ENCODE measurements at regions not wholly inside any gene's neighbourhood (a gene's known extent, or its start where the extent isn't known, plus 50 kb on each side); places are given as distances from the start of the nearest gene placed in this dataset.
"Not testable (repeated sequence)": the region's sequence is repeated elsewhere in the genome, so short reads cannot be mapped to it uniquely, and the experiment has no call there.

DNA sequence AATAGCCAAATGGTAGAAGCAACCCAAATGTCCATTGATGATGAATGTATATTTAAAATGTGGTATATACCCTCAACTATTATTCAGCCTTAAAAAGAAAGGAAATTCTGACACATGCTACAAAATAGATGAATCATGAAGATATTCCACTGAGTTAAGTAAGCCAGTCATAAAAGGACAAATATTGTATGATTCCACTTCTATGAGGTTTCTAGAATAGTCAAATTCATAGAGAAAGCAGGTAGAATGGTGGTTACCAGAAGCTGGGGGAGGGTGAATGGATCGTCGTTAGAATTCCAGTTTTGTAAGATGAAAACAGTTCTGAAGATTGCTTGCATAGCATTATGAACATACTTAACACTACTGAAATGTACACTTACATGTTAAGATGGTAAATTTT, 214.3 kb upstream of the MYLIP start:
- peaks cover 5% of the 10 kb centered on the region for H3K4me1 Mint-ChIP-seq
- H3K4me3 Mint-ChIP-seq: no peak overlapping the region
- H3K27me3 Mint-ChIP-seq: no peaks in the 10 kb centered on the region
- H3K9me3 Mint-ChIP-seq: no peaks in the 10 kb centered on the region
- H3K36me3 Mint-ChIP-seq: no peaks in the 10 kb centered on the region
- peak overlapping the region; percentile 0 for H3K27ac Mint-ChIP-seq

DNA sequence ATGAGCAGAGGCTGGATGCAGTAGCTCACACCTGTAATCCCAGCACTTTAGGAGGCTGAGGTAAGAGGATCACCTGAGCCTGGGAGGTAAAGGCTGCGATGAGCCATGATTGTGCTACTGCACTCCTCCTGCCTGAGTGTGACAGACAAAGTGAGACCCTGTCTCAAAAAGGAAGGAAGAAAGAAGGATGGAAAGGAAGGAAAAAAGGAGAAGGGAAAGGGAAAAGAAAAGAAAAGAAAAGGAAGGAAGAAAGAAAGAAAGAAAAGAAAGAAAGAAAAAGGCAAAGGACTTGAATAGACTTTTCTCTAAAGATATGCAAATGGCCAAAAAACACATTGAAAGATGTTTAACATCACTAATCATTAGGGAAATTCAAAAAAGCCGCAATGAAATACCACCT, 215.3 kb upstream of the MYLIP start:
- Mint-ChIP-seq H3K9me3 (no peaks in the 10 kb centered on the region), H3K36me3 (no peaks in the 10 kb centered on the region), H3K27me3 (no peaks in the 10 kb centered on the region), H3K4me1 (peaks cover 5% of the 10 kb centered on the region), H3K4me3 (no peak overlapping the region), H3K27ac (peak overlapping the region; percentile 52)

DNA sequence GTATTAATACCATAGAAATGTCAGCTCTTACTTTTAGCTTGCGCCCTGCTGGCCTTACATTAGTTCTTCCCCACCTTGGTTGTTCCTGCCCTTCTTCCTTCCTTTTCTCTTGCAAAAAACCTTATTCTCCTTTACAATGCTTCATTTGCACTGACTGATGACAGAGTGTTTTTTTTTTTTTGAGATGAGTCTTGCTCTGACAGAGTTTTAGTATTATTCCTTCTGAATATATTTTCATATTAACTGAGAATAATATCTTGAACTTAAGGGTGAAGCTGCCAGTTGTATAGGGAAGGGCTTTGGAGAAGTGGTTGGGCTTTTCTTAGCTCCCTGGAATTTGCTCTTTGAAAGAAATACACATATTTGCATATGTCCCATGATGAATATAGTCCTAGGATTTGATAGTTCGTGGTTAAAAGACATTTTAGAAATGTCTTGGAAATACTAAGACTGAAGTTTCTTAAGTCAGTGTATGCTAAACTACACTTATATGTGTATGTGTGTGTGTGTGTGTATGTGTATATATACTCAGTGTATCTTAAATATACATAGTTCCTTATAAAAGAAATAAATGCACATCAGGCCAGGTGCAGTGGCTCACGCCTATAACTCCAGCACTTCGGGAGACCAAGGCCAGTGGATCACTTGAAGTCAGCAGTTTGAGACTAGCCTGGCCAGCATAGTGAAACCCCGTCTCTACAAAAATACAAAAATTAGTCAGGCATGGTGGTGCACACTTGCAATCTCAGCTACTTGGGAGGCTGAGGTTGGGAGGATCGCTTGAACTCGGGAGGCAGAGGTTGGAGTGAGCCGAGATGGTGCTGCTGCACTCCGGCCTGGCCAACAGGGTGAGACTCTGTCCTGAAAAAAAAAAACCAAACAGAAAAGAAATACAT, 216.1 kb upstream of the MYLIP start:
- no peak overlapping the region for H3K4me3 Mint-ChIP-seq
- no peaks in the 10 kb centered on the region for H3K36me3 Mint-ChIP-seq
- H3K4me1 Mint-ChIP-seq: peaks cover 5% of the 10 kb centered on the region
- no peaks in the 10 kb centered on the region for H3K27me3 Mint-ChIP-seq
- H3K27ac Mint-ChIP-seq: peak overlapping the region; percentile 38
- no peaks in the 10 kb centered on the region for H3K9me3 Mint-ChIP-seq

GRCh38 chr6:15911753-15912504, 217.0 kb upstream of the MYLIP start:
- no peaks in the 10 kb centered on the region for H3K9me3 Mint-ChIP-seq
- no peak overlapping the region for H3K4me3 Mint-ChIP-seq
- no peak overlapping the region for H3K27ac Mint-ChIP-seq
- no peaks in the 10 kb centered on the region for H3K27me3 Mint-ChIP-seq
- H3K36me3 Mint-ChIP-seq: no peaks in the 10 kb centered on the region
- H3K4me1 Mint-ChIP-seq: peaks cover 5% of the 10 kb centered on the region

GRCh38 chr6:15909290-15910070, 219.4 kb upstream of the MYLIP start:
- Mint-ChIP-seq H3K4me1 (peaks cover 5% of the 10 kb centered on the region), H3K27me3 (no peaks in the 10 kb centered on the region), H3K36me3 (no peaks in the 10 kb centered on the region), H3K9me3 (no peaks in the 10 kb centered on the region), H3K27ac (no peak overlapping the region), H3K4me3 (no peak overlapping the region)

DNA sequence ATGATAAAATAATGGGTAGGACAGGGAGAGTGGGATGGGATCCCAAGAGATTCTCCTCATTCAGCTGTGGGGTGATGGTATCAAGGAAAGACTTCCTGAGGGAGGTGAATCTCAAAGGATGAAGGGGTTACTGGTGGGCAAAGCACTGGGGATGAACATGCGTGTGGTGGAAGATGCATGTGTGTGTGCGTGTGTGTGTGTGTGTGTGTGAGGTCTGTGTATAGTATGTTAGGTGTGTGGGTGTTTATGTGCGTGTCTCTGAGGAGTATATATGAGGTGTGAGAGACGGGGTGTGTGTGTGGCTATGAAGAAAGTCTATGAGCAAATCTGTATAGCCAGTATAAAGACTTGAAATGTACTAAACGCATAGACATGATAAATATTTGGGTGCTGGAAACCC, 220.0 kb upstream of the MYLIP start:
- Mint-ChIP-seq H3K36me3 (no peaks in the 10 kb centered on the region), H3K27me3 (no peaks in the 10 kb centered on the region), H3K9me3 (no peaks in the 10 kb centered on the region), H3K4me3 (no peak overlapping the region), H3K27ac (no peak overlapping the region), H3K4me1 (peaks cover 5% of the 10 kb centered on the region)

DNA sequence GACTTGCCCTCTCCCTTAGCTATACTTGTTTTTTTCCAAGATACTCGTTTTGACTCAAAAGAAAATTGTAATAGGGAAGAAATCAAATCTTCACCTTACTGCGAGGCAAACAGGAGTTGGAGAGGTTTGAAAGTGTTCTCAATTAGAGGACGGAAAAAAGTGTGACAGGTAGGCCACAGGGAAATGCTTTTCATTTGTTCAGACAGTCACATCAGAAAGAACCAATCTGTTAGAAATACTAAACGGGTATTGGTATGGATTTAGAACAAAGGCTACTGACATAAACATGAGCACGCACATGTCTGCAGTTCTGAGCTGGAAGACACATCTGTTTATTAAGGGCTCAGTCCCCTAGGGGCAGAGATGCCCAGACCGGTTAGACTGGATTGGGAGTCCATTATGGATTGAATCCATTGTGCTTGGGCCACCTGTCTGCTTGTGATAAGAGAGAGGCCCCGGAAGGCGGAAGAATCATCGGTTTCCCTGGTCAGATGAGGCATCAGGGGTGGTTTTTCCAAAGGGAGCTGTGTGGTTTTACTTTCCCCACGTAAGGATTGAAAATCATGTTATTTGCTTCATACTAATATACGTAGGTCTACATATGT, 220.9 kb upstream of the MYLIP start:
- Mint-ChIP-seq H3K27ac (no peak overlapping the region), H3K9me3 (no peaks in the 10 kb centered on the region), H3K4me1 (peaks cover 5% of the 10 kb centered on the region), H3K27me3 (no peaks in the 10 kb centered on the region), H3K4me3 (no peak overlapping the region), H3K36me3 (no peaks in the 10 kb centered on the region)

DNA sequence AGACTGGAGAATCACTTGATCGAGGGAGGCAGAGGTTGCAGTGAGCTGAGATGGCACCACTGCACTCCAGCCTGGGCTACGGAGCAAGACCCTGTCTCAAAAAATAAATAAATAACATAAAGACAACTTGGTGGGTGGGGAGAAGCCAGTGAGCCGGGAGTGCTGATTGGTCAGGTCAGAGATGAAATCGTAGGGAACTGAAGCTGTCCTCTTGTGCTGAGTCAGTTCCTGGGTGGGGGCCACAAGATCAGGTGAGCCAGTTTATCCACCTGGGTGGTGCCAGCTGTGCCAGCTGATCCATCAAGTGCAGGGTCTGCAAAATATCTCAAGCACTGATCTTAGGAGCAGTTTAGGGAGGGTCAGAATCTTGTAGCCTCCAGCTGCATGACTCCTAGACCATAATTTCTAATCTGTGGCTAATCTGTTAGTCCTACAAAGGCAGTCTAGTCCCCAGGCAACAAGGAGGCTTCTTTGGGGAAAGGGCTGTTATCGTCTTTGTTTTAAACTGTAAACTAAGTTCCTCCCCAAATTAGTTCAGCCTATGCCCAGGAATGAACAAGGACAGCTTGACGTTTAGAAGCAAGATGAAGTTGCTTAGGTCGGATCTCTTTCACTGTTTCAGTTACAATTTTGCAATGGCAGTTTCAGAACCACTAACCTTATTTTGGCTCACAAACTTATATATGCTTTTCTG, 221.5 kb upstream of the MYLIP start:
- H3K36me3 Mint-ChIP-seq, H3K27me3 Mint-ChIP-seq, H3K4me1 Mint-ChIP-seq, H3K9me3 Mint-ChIP-seq, H3K27ac Mint-ChIP-seq, H3K4me3 Mint-ChIP-seq: not testable (repeated sequence)

DNA sequence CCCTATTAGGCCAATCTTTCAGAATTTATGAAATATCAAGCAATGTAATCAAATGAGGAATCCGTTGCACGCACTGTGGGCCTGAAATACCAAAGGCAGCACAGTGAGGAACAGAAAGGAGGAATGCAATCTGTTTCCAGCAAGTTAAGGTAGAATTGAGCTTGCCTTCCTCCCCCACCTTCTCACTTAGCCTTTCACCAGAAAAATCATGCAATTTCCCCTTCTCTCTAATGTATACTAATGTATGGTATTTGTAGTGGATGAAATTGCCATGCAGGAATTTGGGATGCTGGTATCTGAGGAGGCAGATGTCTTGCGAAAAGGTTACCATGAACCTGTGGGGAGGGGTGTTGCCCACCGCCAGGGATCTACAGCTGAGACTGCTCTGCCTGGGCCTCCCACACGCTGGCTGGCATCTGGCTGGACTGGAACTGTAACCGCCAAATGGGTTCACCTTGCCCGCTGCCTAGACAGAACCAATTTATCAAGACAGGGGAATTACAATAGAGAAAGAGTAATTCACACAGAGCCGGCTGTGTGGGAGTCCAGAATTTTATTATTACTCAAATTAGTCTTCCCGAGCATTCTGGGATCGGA, 222.4 kb upstream of the MYLIP start:
- Mint-ChIP-seq H3K36me3 (no peaks in the 10 kb centered on the region), H3K9me3 (no peaks in the 10 kb centered on the region), H3K27me3 (no peaks in the 10 kb centered on the region), H3K4me1 (peaks cover 2% of the 10 kb centered on the region), H3K27ac (peak overlapping the region; percentile 10), H3K4me3 (no peak overlapping the region)

GRCh38 chr6:15905488-15906419, 223.1 kb upstream of the MYLIP start:
- no peaks in the 10 kb centered on the region for H3K36me3 Mint-ChIP-seq
- H3K27ac Mint-ChIP-seq: no peak overlapping the region
- H3K27me3 Mint-ChIP-seq: no peaks in the 10 kb centered on the region
- H3K4me3 Mint-ChIP-seq: no peak overlapping the region
- H3K9me3 Mint-ChIP-seq: no peaks in the 10 kb centered on the region
- peaks cover 5% of the 10 kb centered on the region for H3K4me1 Mint-ChIP-seq

- Mint-ChIP-seq H3K27me3 (no peaks in the 10 kb centered on the region), H3K27ac (no peak overlapping the region), H3K4me3 (no peak overlapping the region), H3K4me1 (peaks cover 5% of the 10 kb centered on the region), H3K36me3 (no peaks in the 10 kb centered on the region), H3K9me3 (no peaks in the 10 kb centered on the region)
Observed at GRCh38 chr6:15904651-15905376, 224.1 kb upstream of the MYLIP start.

GRCh38 chr6:15901141-15902115, 227.5 kb upstream of the MYLIP start:
- no peaks in the 10 kb centered on the region for H3K36me3 Mint-ChIP-seq
- peaks cover 5% of the 10 kb centered on the region for H3K4me1 Mint-ChIP-seq
- no peak overlapping the region for H3K4me3 Mint-ChIP-seq
- no peaks in the 10 kb centered on the region for H3K27me3 Mint-ChIP-seq
- H3K9me3 Mint-ChIP-seq: no peaks in the 10 kb centered on the region
- H3K27ac Mint-ChIP-seq: no peak overlapping the region

Measured in activated naive CD4-positive, alpha-beta T cell treated with anti-CD3 and anti-CD28 coated beads, Interleukin-2, amount 50 U/mL, for 24 hours (primary cell).